Testis (tissue), 2 donors: ENCODE measurements at regions not wholly inside any gene's neighbourhood (a gene's known extent, or its start where the extent isn't known, plus 50 kb on each side); places are given as distances from the start of the nearest gene placed in this dataset.

Experiments
- CTCF ChIP-seq, 3 experiments: fragments of 450-650 bp in 2 of 3; fragments of 200-600 bp in 1 of 3; sonication (generic) in 1 of 3; IDR thresholded peaks; one replicate each; pipeline ENCODE4 v1.5.1; 2016 to 2019; ENCODE audit warnings: antibody characterized with exemption in 3 of 3, mild to moderate bottlenecking in 2 of 3, moderate library complexity in 1 of 3
- POLR2A ChIP-seq: fragments of 450-650 bp; IDR thresholded peaks from one replicate; pipeline ENCODE4 v1.6.1; 2017; ENCODE audit warnings: antibody characterized with exemption, mild to moderate bottlenecking, moderate library complexity

- TF ChIP-seq CTCF (IDR thresholded peaks at IDR 0.05): no peak
- no peak for TF ChIP-seq POLR2A
Measured at GRCh38 chr9:8036914-8037524, 237.4 kb upstream of the DMAC1 start.
